ENCODE measurements at regions not wholly inside any gene's neighbourhood (a gene's known extent, or its start where the extent isn't known, plus 50 kb on each side); places are given as distances from the start of the nearest gene placed in this dataset.

GRCh38 chr17:77281904-77282367 lies 141.2 kb downstream of the SEC14L1 start:
- TF ChIP-seq SIN3A (IDR thresholded peaks at IDR 0.05; ENCODE audit: borderline replicate concordance, insufficient read depth, low read length) (no peak), REST (IDR thresholded peaks at IDR 0.05; ENCODE audit: insufficient read depth in 1 of 2, low read depth in 2 of 2, low read length in 2 of 2) (no peak), FOXP2 (optimal IDR thresholded peaks at IDR 0.05; ENCODE audit: borderline replicate concordance, extremely low read depth, extremely low read length, insufficient read depth) (no peak), TAF1 (IDR thresholded peaks at IDR 0.05; ENCODE audit: borderline replicate concordance, insufficient read depth, low read length) (no peak), POLR2AphosphoS5 (IDR thresholded peaks at IDR 0.05; ENCODE audit: low read depth, low read length) (no peak)

DNA sequence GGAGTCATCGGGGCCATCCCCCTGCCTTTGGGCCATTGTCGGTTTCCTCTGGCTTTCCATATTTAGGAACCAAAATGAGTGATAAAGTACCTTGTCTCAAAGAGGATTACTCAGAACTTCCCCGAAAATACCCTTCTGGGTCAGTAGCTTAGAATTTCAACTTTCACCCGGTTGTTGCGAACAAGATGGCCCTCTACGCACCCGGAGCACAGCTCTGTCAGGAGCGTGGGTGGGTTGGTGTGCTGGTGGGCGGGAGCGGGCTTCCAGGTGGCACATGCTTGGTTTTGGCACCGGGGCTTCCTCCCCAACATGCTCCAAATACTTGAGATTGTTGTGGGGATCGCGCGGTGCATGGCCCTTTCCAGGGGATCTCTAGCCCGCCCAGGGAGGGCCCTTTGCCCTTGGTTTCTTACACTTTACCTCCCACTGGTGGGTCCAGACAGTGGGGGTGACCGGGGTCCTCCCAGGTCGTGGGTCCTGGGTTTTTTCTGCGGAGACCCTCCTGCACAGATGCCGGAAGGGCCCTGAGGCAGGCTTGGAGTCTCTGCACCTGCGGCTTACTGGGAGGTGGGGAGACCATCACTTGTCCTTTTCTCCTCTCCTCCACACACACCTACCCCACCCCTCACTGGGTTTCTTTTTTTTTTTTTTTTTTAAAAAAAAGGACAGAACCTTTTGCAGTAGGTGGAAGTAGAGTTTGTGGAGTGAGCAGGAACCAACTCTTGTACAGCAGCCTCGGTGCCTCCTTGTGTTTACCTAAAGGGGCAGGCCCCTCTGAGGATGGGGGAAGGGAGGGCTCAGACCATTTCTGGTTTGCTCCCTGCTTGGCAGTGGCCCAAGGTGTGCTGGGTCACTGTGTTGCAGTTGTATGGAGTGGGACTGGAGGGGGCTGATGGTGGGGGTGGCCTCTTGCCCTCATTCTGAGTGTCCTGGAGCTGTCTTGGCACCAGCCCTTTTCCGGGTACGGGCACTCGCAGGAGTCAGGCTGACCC lies 142.1 kb downstream of the SEC14L1 start:
- no peak for TF ChIP-seq POLR2AphosphoS5 (IDR thresholded peaks at IDR 0.05; ENCODE audit: low read depth, low read length)
- TF ChIP-seq TAF1 (IDR thresholded peaks at IDR 0.05; ENCODE audit: borderline replicate concordance, insufficient read depth, low read length) = no peak
- TF ChIP-seq REST (IDR thresholded peaks at IDR 0.05; ENCODE audit: insufficient read depth in 1 of 2, low read depth in 2 of 2, low read length in 2 of 2) = no peak
- TF ChIP-seq FOXP2 (optimal IDR thresholded peaks at IDR 0.05; ENCODE audit: borderline replicate concordance, extremely low read depth, extremely low read length, insufficient read depth) = no peak
- TF ChIP-seq SIN3A (IDR thresholded peaks at IDR 0.05; ENCODE audit: borderline replicate concordance, insufficient read depth, low read length) = no peak

DNA sequence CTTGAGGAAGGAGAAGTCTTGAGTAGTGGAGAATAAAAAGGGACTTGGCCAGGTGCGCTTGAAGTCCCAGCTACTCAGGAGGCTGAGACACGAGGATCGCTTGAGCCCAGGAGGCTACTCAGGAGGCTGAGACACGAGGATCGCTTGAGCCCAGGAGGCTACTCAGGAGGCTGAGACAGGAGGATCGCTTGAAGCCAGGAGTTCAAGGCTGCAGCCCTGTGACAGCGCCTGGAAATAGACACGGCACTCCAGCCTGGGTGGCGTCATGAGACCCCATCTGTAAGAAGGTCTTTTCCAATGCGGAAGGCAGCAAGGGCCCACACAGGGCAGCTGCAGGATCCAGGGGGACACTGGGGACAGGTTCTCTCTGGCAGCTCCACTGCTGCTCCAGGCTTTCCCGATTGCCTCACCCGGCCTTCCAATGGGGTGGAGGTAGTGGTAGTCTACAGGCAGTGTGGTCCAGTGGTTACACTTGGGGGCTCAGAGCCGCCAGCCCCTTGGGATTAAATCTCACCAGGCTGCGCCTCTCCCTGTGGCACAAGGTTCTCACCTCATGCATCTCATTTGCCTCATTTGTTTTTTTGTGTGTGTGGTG lies 143.4 kb downstream of the SEC14L1 start:
- TF ChIP-seq SIN3A (IDR thresholded peaks at IDR 0.05; ENCODE audit: borderline replicate concordance, insufficient read depth, low read length) (no peak), REST (IDR thresholded peaks at IDR 0.05; ENCODE audit: insufficient read depth in 1 of 2, low read depth in 2 of 2, low read length in 2 of 2) (no peak), FOXP2 (optimal IDR thresholded peaks at IDR 0.05; ENCODE audit: borderline replicate concordance, extremely low read depth, extremely low read length, insufficient read depth) (no peak), POLR2AphosphoS5 (IDR thresholded peaks at IDR 0.05; ENCODE audit: low read depth, low read length) (no peak), TAF1 (IDR thresholded peaks at IDR 0.05; ENCODE audit: borderline replicate concordance, insufficient read depth, low read length) (no peak)

GRCh38 chr17:77285594-77286390 lies 145.0 kb downstream of the SEC14L1 start:
- TF ChIP-seq FOXP2 (optimal IDR thresholded peaks at IDR 0.05; ENCODE audit: borderline replicate concordance, extremely low read depth, extremely low read length, insufficient read depth) (no peak), REST (IDR thresholded peaks at IDR 0.05; ENCODE audit: insufficient read depth in 1 of 2, low read depth in 2 of 2, low read length in 2 of 2) (no peak), SIN3A (IDR thresholded peaks at IDR 0.05; ENCODE audit: borderline replicate concordance, insufficient read depth, low read length) (no peak), POLR2AphosphoS5 (IDR thresholded peaks at IDR 0.05; ENCODE audit: low read depth, low read length) (no peak)

Measured in PFSK-1 (cell line).